ENCODE measurements at regions not wholly inside any gene's neighbourhood (a gene's known extent, or its start where the extent isn't known, plus 50 kb on each side); places are given as distances from the start of the nearest gene placed in this dataset.

GRCh38 chr13:73416093-73416492 is 357.3 kb downstream of the KLF5 start:
- 83 to 91% (median 85%) methylated on average over 1 of the region's 1 CpG for WGBS, 3 donors

GRCh38 chr13:73413656-73414055 is 354.9 kb downstream of the KLF5 start:
- H3K27ac ChIP-seq, result no peak overlapping the region
- WGBS, 3 donors, result 88 to 95% (median 90%) methylated on average over 6 of the region's 6 CpGs

More at GRCh38 chr13:73416093-73416492, 357.3 kb downstream of the KLF5 start:
- Histone ChIP-seq H3K4me1 (ENCODE audit: insufficient read depth) (no peaks in the 10 kb centered on the region), H3K36me3 (no peaks in the 10 kb centered on the region), H3K4me3 (no peak overlapping the region), H3K27me3 (no peaks in the 10 kb centered on the region), H3K27ac (no peak overlapping the region), H3K9me3 (no peaks in the 10 kb centered on the region)
- intact Hi-C loops (cut with DNase I), result no loop called here
- DNase-seq, result no peak
- TF ChIP-seq EP300 (IDR thresholded peaks at IDR 0.05) (no peak), CTCF (IDR thresholded peaks at IDR 0.05) (no peak), POLR2A (IDR thresholded peaks at IDR 0.05) (no peak)

GRCh38 chr13:73412933-73413332 is 354.1 kb downstream of the KLF5 start:
- no peaks in the 10 kb centered on the region for H3K27me3 ChIP-seq
- WGBS, 3 donors, result 91 to 96% (median 92%) methylated on average over 1 of the region's 1 CpG
- DNase-seq, result no peak
- no peak overlapping the region for H3K27ac ChIP-seq
- H3K9me3 ChIP-seq, result no peaks in the 10 kb centered on the region
- H3K36me3 ChIP-seq, result no peaks in the 10 kb centered on the region
- H3K4me1 ChIP-seq (ENCODE audit: insufficient read depth), result no peaks in the 10 kb centered on the region
- no peak overlapping the region for H3K4me3 ChIP-seq
- TF ChIP-seq CTCF (IDR thresholded peaks at IDR 0.05), result no peak
- intact Hi-C loops (cut with DNase I), result no loop called here

More at GRCh38 chr13:73413656-73414055, 354.9 kb downstream of the KLF5 start:
- Histone ChIP-seq H3K27me3 (no peaks in the 10 kb centered on the region), H3K9me3 (no peaks in the 10 kb centered on the region), H3K4me1 (ENCODE audit: insufficient read depth) (no peaks in the 10 kb centered on the region), H3K4me3 (no peak overlapping the region), H3K36me3 (no peaks in the 10 kb centered on the region)
- DNase-seq, result no peak
- TF ChIP-seq POLR2A (IDR thresholded peaks at IDR 0.05), result no peak
- TF ChIP-seq CTCF (IDR thresholded peaks at IDR 0.05), result no peak
- no peak for TF ChIP-seq EP300 (IDR thresholded peaks at IDR 0.05)
- intact Hi-C loops (cut with DNase I), result no loop called here

- Histone ChIP-seq H3K27ac (no peak overlapping the region), H3K9me3 (no peaks in the 10 kb centered on the region), H3K27me3 (no peaks in the 10 kb centered on the region), H3K4me1 (ENCODE audit: insufficient read depth) (no peaks in the 10 kb centered on the region), H3K36me3 (no peaks in the 10 kb centered on the region), H3K4me3 (no peak overlapping the region)
- TF ChIP-seq EP300 (IDR thresholded peaks at IDR 0.05) (no peak), CTCF (IDR thresholded peaks at IDR 0.05) (no peak), POLR2A (IDR thresholded peaks at IDR 0.05) (no peak)
- intact Hi-C loops (cut with DNase I), result no loop called here
- DNase-seq, result no peak
- 75 to 83% (median 78%) methylated on average over 7 of the region's 7 CpGs for WGBS, 3 donors
These were observed 352.4 kb downstream of the KLF5 start for GRCh38 chr13:73411067-73411809.

Data from ovary (tissue), 7 donors.